SU-DHL-6 (cell line): ENCODE measurements at regions not wholly inside any gene's neighbourhood (a gene's known extent, or its start where the extent isn't known, plus 50 kb on each side); places are given as distances from the start of the nearest gene placed in this dataset.

ENCODE experiments used
- H2AFZ ChIP-seq: fragments of 200-600 bp; sonication (generic); 2 replicates; pipeline ENCODE4 v1.6.1; 2014; ENCODE audit warnings: low read depth, mild to moderate bottlenecking, moderate library complexity, mixed read lengths, antibody characterized with exemption, low read length; ENCODE audit not compliant: severe bottlenecking
- H3F3A ChIP-seq: fragments of 200-600 bp; shearing (Covaris generic); 2 replicates; pipeline ENCODE4 v1.6.0; 2016; ENCODE audit warnings: antibody characterized with exemption, mild to moderate bottlenecking; ENCODE audit not compliant: insufficient read depth
- H3K27ac ChIP-seq: fragments of 200-600 bp; sonication (generic); 2 replicates; pipeline ENCODE4 v1.5.1; 2016; ENCODE audit warnings: low read depth, mild to moderate bottlenecking, low read length, moderate library complexity, mixed read lengths
- H3K27me3 ChIP-seq: fragments of 200-600 bp; sonication (generic), shearing (Covaris generic); 2 replicates; pipeline ENCODE4 v1.6.0; 2014; ENCODE audit warnings: mild to moderate bottlenecking, low read length
- H3K36me3 ChIP-seq: fragments of 200-600 bp; sonication (generic); 2 replicates; pipeline ENCODE4 v1.6.1; 2014; ENCODE audit warnings: mild to moderate bottlenecking, low read length, mixed read lengths
- H3K4me2 ChIP-seq: fragments of 300-600, 200-600 bp; shearing (Covaris generic), sonication (generic); 2 replicates; pipeline ENCODE4 v1.6.0; 2014; ENCODE audit warnings: low read length, low read depth, mild to moderate bottlenecking; ENCODE audit not compliant: poor library complexity, severe bottlenecking
- H3K4me3 ChIP-seq: fragments of 200-600 bp; sonication (generic); 2 replicates; pipeline ENCODE4 v1.5.1; 2014; ENCODE audit warnings: antibody characterized with exemption, low read length, mild to moderate bottlenecking, mixed read lengths; ENCODE audit not compliant: insufficient read depth, poor library complexity, severe bottlenecking
- H3K79me2 ChIP-seq: fragments of 200-600 bp; sonication (generic); 2 replicates; pipeline ENCODE4 v1.6.1; 2014; ENCODE audit warnings: mild to moderate bottlenecking, low read length, moderate library complexity; ENCODE audit not compliant: insufficient read depth
- H3K9ac ChIP-seq: fragments of 200-600 bp; sonication (generic); 2 replicates; pipeline ENCODE4 v1.7.0; 2014; ENCODE audit warnings: mild to moderate bottlenecking, low read length
- H3K9me2 ChIP-seq: fragments of 200-600 bp; sonication (generic); replicated peaks from 2 replicates; pipeline ENCODE4 v1.6.1; 2014; ENCODE audit warnings: low read length; ENCODE audit not compliant: insufficient read depth
- H3K9me3 ChIP-seq: fragments of 200-600 bp; sonication (generic); 2 replicates; pipeline ENCODE4 v1.6.1; 2014; ENCODE audit warnings: low read length, mixed read lengths; ENCODE audit not compliant: insufficient read depth
- H4K20me1 ChIP-seq: fragments of 200-600 bp; sonication (generic); 2 replicates; pipeline ENCODE4 v1.6.1; 2014; ENCODE audit warnings: low read depth, mild to moderate bottlenecking, antibody characterized with exemption, low read length, moderate library complexity, mixed read lengths
- CTCF ChIP-seq: fragments of 200-600 bp; sonication (generic); IDR thresholded peaks from one replicate; pipeline ENCODE4 v1.5.1; 2017; ENCODE audit warnings: antibody characterized with exemption, mild to moderate bottlenecking, low read length, moderate library complexity; ENCODE audit not compliant: insufficient read depth, poor library complexity, severe bottlenecking
- EZH2phosphoT487 ChIP-seq: fragments of 200-600 bp; sonication (generic), shearing (Covaris generic); conservative IDR thresholded peaks from 2 replicates; pipeline ENCODE4 v1.6.1; 2018; ENCODE audit warnings: mild to moderate bottlenecking, antibody characterized with exemption, low read length, moderate library complexity, mixed read lengths

- no peak overlapping the region for H2AFZ ChIP-seq
- no peak for TF ChIP-seq CTCF
- no peak for TF ChIP-seq EZH2phosphoT487
- H3K4me2 ChIP-seq, result no peak overlapping the region
- H3K4me3 ChIP-seq, result no peak overlapping the region
- no peaks in the 10 kb centered on the region for H4K20me1 ChIP-seq
- no peaks in the 10 kb centered on the region for H3K79me2 ChIP-seq
- H3K27me3 ChIP-seq, result no peaks in the 10 kb centered on the region
- H3K27ac ChIP-seq, result no peak overlapping the region
- no peaks in the 10 kb centered on the region for H3K9me3 ChIP-seq
- no peaks in the 10 kb centered on the region for H3K9me2 ChIP-seq
- H3K9ac ChIP-seq, result no peak overlapping the region
- H3K36me3 ChIP-seq, result no peaks in the 10 kb centered on the region
- no peaks in the 10 kb centered on the region for H3F3A ChIP-seq
Observed at GRCh38 chr14:98634043-98634820, 637.8 kb downstream of the BCL11B start.

GRCh38 chr14:98638366-98638765, 633.6 kb downstream of the BCL11B start:
- H3K9me3 ChIP-seq, result no peaks in the 10 kb centered on the region
- H3K27me3 ChIP-seq, result no peaks in the 10 kb centered on the region
- no peaks in the 10 kb centered on the region for H3F3A ChIP-seq
- no peaks in the 10 kb centered on the region for H3K36me3 ChIP-seq
- no peak for TF ChIP-seq CTCF
- no peak for TF ChIP-seq EZH2phosphoT487
- no peak overlapping the region for H3K4me3 ChIP-seq
- no peak overlapping the region for H3K27ac ChIP-seq
- H3K4me2 ChIP-seq, result no peak overlapping the region
- no peaks in the 10 kb centered on the region for H3K9me2 ChIP-seq
- H2AFZ ChIP-seq, result no peak overlapping the region
- no peaks in the 10 kb centered on the region for H4K20me1 ChIP-seq
- no peaks in the 10 kb centered on the region for H3K79me2 ChIP-seq
- no peak overlapping the region for H3K9ac ChIP-seq

GRCh38 chr14:98647754-98648153, 624.2 kb downstream of the BCL11B start:
- Histone ChIP-seq H3K4me2 (no peak overlapping the region), H4K20me1 (no peaks in the 10 kb centered on the region), H2AFZ (no peak overlapping the region), H3F3A (no peaks in the 10 kb centered on the region), H3K9me2 (no peaks in the 10 kb centered on the region), H3K9me3 (no peaks in the 10 kb centered on the region), H3K4me3 (no peak overlapping the region), H3K79me2 (no peaks in the 10 kb centered on the region), H3K27ac (no peak overlapping the region), H3K36me3 (no peaks in the 10 kb centered on the region), H3K9ac (no peak overlapping the region), H3K27me3 (no peaks in the 10 kb centered on the region)
- TF ChIP-seq EZH2phosphoT487, result no peak
- TF ChIP-seq CTCF, result no peak
